ENCODE measurements at regions not wholly inside any gene's neighbourhood (a gene's known extent, or its start where the extent isn't known, plus 50 kb on each side); places are given as distances from the start of the nearest gene placed in this dataset.

- no peak for TF ChIP-seq POLR2AphosphoS5 (IDR thresholded peaks at IDR 0.05)
- no peak for TF ChIP-seq CTCF (IDR thresholded peaks at IDR 0.05)
These were observed 600.9 kb upstream of the NRP1 start for GRCh38 chr10:33935350-33935749.
